HCT116 (cell line): ENCODE measurements at regions not wholly inside any gene's neighbourhood (a gene's known extent, or its start where the extent isn't known, plus 50 kb on each side); places are given as distances from the start of the nearest gene placed in this dataset.

Source experiments
- ATAC-seq: fragments of 200-7000 bp; cut with Tn5 transposase; 2 replicates; pipeline ENCODE4 v1.9.1; 2020; ENCODE audit warnings: mild to moderate bottlenecking, moderate library complexity
- BruUV-seq: library from RNA; stranded (reverse); fragments of 400-500 nt; replicated peaks from 2 replicates; lab custom pipeline; 2021; lab: Mats Ljungman, UMichigan
- CTCF ChIA-PET: fragments of 300-600 bp; sonication (Branson Sonifier 250); formaldehyde crosslinking; loops from one replicate; lab custom pipeline; 2021; ENCODE audit warnings: antibody characterized with exemption; lab: Charles Lee
- POLR2A ChIA-PET: fragments of 300-600, 350-600 bp; sonication (Branson Sonifier 250); formaldehyde crosslinking; loops from one replicate; lab custom pipeline; 2021; ENCODE audit warnings: antibody characterized with exemption; lab: Charles Lee
- RAD21 ChIA-PET, 2 experiments: fragments of 300-600 bp; sonication (Branson Sonifier 250); formaldehyde crosslinking; loops; one replicate each; lab custom pipeline; 2023; ENCODE audit warnings: low total read pairs in 2 of 2; ENCODE audit not compliant: uncharacterized antibody in 2 of 2, unreplicated experiment in 2 of 2, low non-redundant PET in 1 of 2; lab: Charles Lee
- DNase-seq: peaks from one replicate; pipeline ENCODE4 v3.0.0-alpha.2; 2010; ENCODE audit warnings: low read depth, low spot score
- H2AFZ ChIP-seq: fragments of 200-600 bp; shearing (Covaris generic), sonication (generic); 2 replicates; pipeline ENCODE4 v1.6.1; 2017; ENCODE audit warnings: low read depth, mixed run types, mixed read lengths, antibody characterized with exemption, low read length; ENCODE audit not compliant: poor library complexity, severe bottlenecking
- H3K27ac ChIP-seq: 2 replicates; pipeline ENCODE4 v1.5.1; 2012; ENCODE audit warnings: low read depth, low read length
- H3K27me3 ChIP-seq: fragments of 200-600 bp; sonication (generic); 2 replicates; pipeline ENCODE4 v1.6.1; 2016; ENCODE audit warnings: mixed run types, low read length, mixed read lengths; ENCODE audit not compliant: insufficient read depth
- H3K36me3 ChIP-seq, 2 experiments: fragments of 200-500 bp in 1 of 2; fragments of 200-600 bp in 1 of 2; sonication (Bioruptor generic) in 1 of 2; sonication (generic) in 1 of 2; 2 replicates each; pipeline versions ENCODE4 v1.5.1 to v1.6.1; 2014 to 2016; ENCODE audit warnings: low read length in 2 of 2, inconsistent platforms in 1 of 2, mixed read lengths in 1 of 2, mixed run types in 1 of 2; ENCODE audit not compliant: insufficient read depth in 2 of 2, control insufficient read depth in 1 of 2
- H3K4me1 ChIP-seq, 2 experiments: fragments of 200-600 bp in 1 of 2; sonication (generic) in 1 of 2; 2 replicates each; pipeline versions ENCODE4 v1.5.1 to v1.6.1; 2012 to 2017; ENCODE audit warnings: low read length in 2 of 2, inconsistent platforms in 1 of 2, mild to moderate bottlenecking in 1 of 2, mixed read lengths in 1 of 2, mixed run types in 1 of 2, moderate library complexity in 1 of 2; ENCODE audit not compliant: insufficient read depth in 2 of 2, control insufficient read depth in 1 of 2
- H3K4me2 ChIP-seq: fragments of 200-600 bp; sonication (generic); 2 replicates; pipeline ENCODE4 v1.6.1; 2017; ENCODE audit warnings: mixed run types, low read length, mixed read lengths
- H3K4me3 ChIP-seq, 2 experiments: fragments of 200-600 bp in 1 of 2; sonication (generic) in 1 of 2; replicated peaks in 1 of 2; 2 replicates each; pipeline ENCODE4 v1.5.1; 2011 to 2016; ENCODE audit warnings: low read length in 2 of 2, control low read depth in 1 of 2, low read depth in 1 of 2, mild to moderate bottlenecking in 1 of 2, mixed read lengths in 1 of 2, mixed run types in 1 of 2
- H3K79me2 ChIP-seq: fragments of 200-600 bp; sonication (generic); 2 replicates; pipeline ENCODE4 v1.6.1; 2017; ENCODE audit warnings: mild to moderate bottlenecking, mixed run types, low read length, moderate library complexity, mixed read lengths; ENCODE audit not compliant: insufficient read depth
- H3K9ac ChIP-seq: fragments of 200-600 bp; sonication (generic); 2 replicates; pipeline ENCODE4 v1.6.1; 2016; ENCODE audit warnings: low read length, mixed read lengths
- H3K9me2 ChIP-seq: fragments of 200-600 bp; sonication (generic), shearing (Covaris generic); 2 replicates; pipeline ENCODE4 v1.6.1; 2017; ENCODE audit warnings: mixed run types, mild to moderate bottlenecking, moderate library complexity; ENCODE audit not compliant: insufficient read depth
- H3K9me3 ChIP-seq, 2 experiments: fragments of 200-500 bp in 1 of 2; fragments of 200-600 bp in 1 of 2; sonication (Bioruptor generic) in 1 of 2; sonication (generic) in 1 of 2; 2 replicates each; pipeline ENCODE4 v1.6.1; 2014 to 2017; ENCODE audit warnings: low read length in 2 of 2, mixed read lengths in 2 of 2, inconsistent platforms in 1 of 2, low read depth in 1 of 2, mild to moderate bottlenecking in 1 of 2, mixed run types in 1 of 2, moderate library complexity in 1 of 2; ENCODE audit not compliant: control insufficient read depth in 1 of 2, insufficient read depth in 1 of 2
- H4K20me1 ChIP-seq: fragments of 200-600 bp; sonication (generic), shearing (Covaris generic); 2 replicates; pipeline ENCODE4 v1.6.1; 2017; ENCODE audit warnings: mixed run types, mild to moderate bottlenecking, moderate library complexity; ENCODE audit not compliant: insufficient read depth
- CBX3 ChIP-seq: IDR thresholded peaks from 2 replicates; pipeline ENCODE4 v1.6.1; 2012; ENCODE audit warnings: low read depth
- CEBPB ChIP-seq: IDR thresholded peaks from 2 replicates; pipeline ENCODE4 v1.6.1; 2012; ENCODE audit warnings: low read depth
- EGR1 ChIP-seq: IDR thresholded peaks from 2 replicates; pipeline ENCODE4 v1.6.1; 2012; ENCODE audit warnings: low read depth
- ELF1 ChIP-seq: IDR thresholded peaks from 2 replicates; pipeline ENCODE4 v1.6.1; 2012; ENCODE audit warnings: low read depth, borderline replicate concordance
- EZH2 ChIP-seq: fragments of 200-600 bp; sonication (generic); IDR thresholded peaks from 2 replicates; pipeline ENCODE4 v1.6.1; 2017; ENCODE audit warnings: antibody characterized with exemption, mixed run types
- EZH2phosphoT487 ChIP-seq: fragments of 200-600 bp; IDR thresholded peaks from 2 replicates; pipeline ENCODE4 v1.6.1; 2018; ENCODE audit warnings: antibody characterized with exemption, borderline replicate concordance
- FOSL1 ChIP-seq: IDR thresholded peaks from 2 replicates; pipeline ENCODE4 v1.6.1; 2012; ENCODE audit warnings: low read depth
- JUND ChIP-seq: IDR thresholded peaks from 2 replicates; pipeline ENCODE4 v1.6.1; 2012
- POLR2A ChIP-seq: IDR thresholded peaks from 2 replicates; pipeline ENCODE4 v1.7.0; 2011; ENCODE audit warnings: borderline replicate concordance; ENCODE audit not compliant: insufficient read depth, insufficient read length; ENCODE audit errors: extremely low read depth
- POLR2AphosphoS5 ChIP-seq: IDR thresholded peaks from 2 replicates; pipeline ENCODE4 v1.6.1; 2011; ENCODE audit warnings: mild to moderate bottlenecking, low read depth, low read length, moderate library complexity
- SIN3A ChIP-seq: IDR thresholded peaks from 2 replicates; pipeline ENCODE4 v1.6.1; 2012; ENCODE audit warnings: low read depth
- SP1 ChIP-seq: IDR thresholded peaks from 2 replicates; pipeline ENCODE4 v1.6.1; 2012; ENCODE audit warnings: low read depth
- SRF ChIP-seq: IDR thresholded peaks from 2 replicates; pipeline ENCODE4 v1.6.1; 2012; ENCODE audit warnings: low read depth
- TCF7L2 ChIP-seq: IDR thresholded peaks from 2 replicates; pipeline ENCODE4 v1.7.0; 2011; ENCODE audit warnings: borderline replicate concordance, inconsistent platforms; ENCODE audit not compliant: insufficient read depth, insufficient read length; ENCODE audit errors: extremely low read depth
- ZFX ChIP-seq: fragments of 450-650 bp; IDR thresholded peaks from 2 replicates; pipeline ENCODE4 v1.6.1; 2017
- intact Hi-C: fragments of 100-400 bp; cut with micrococcal nuclease; formaldehyde crosslinking; loops from 2 replicates; pipeline ENCODE4 v1.10.0; 2022
- TF ChIP-seq, protein P1 (sequence below): IDR thresholded peaks from 2 replicates; pipeline ENCODE4 v1.6.1; 2012
- TF ChIP-seq, protein P2 (sequence below): IDR thresholded peaks from 2 replicates; pipeline ENCODE4 v1.6.1; 2012
- TF ChIP-seq, protein P3 (sequence below): IDR thresholded peaks from 2 replicates; pipeline ENCODE4 v1.6.1; 2011; ENCODE audit warnings: mild to moderate bottlenecking, low read length, moderate library complexity; ENCODE audit not compliant: insufficient replicate concordance; ENCODE audit errors: extremely low read depth
- TF ChIP-seq, protein P4 (sequence below), 3 experiments: fragments of 200-600 bp in 1 of 3; sonication (generic) in 1 of 3; IDR thresholded peaks in 2 of 3; conservative IDR thresholded peaks in 1 of 3; 2 replicates each; pipeline ENCODE4 v1.5.1; 2012 to 2017; ENCODE audit warnings: low read depth in 2 of 3, low read length in 2 of 3, antibody characterized with exemption in 1 of 3, borderline replicate concordance in 1 of 3, control low read depth in 1 of 3, mild to moderate bottlenecking in 1 of 3, mixed read lengths in 1 of 3, mixed run types in 1 of 3, moderate library complexity in 1 of 3; ENCODE audit not compliant: insufficient read depth in 1 of 3
- TF ChIP-seq, protein P5 (sequence below): IDR thresholded peaks from 2 replicates; pipeline ENCODE4 v1.6.1; 2012; ENCODE audit warnings: low read depth

DNA sequence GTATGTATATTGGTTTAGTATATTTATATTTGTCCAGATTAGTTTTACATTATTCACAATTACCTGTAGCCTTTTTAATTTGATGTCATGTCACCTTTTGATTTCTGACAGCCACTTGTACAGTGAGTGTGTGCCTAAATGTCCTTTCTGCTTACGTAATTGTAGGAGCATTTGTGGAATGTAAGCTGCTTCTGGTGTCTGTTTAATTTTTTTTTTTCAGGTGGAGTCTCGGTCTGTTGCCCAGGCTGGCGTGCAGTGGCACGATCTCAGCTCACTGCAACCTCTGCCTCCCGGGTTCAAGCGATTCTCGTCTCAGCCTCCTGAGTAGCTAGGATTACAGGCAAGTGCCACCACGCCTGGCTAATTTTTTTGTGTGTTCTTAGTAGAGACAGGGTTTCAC lies 91.2 kb upstream of the XAGE2 start:
- no peak overlapping the region for H3K27ac ChIP-seq
- RAD21 ChIA-PET: no interaction called here
- CTCF ChIA-PET: no interaction called here
- no peak overlapping the region for H2AFZ ChIP-seq
- no peak overlapping the region for H3K4me2 ChIP-seq
- intact Hi-C loops: no loop called here
- no peak for DNase-seq
- TF ChIP-seq FOSL1: no peak
- no peak for TF ChIP-seq EZH2
- no peak for TF ChIP-seq SIN3A
- TF ChIP-seq, protein P1, sequence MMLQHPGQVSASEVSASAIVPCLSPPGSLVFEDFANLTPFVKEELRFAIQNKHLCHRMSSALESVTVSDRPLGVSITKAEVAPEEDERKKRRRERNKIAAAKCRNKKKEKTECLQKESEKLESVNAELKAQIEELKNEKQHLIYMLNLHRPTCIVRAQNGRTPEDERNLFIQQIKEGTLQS: no peak
- no peak for TF ChIP-seq SRF
- TF ChIP-seq JUND: no peak
- TF ChIP-seq, protein P2, sequence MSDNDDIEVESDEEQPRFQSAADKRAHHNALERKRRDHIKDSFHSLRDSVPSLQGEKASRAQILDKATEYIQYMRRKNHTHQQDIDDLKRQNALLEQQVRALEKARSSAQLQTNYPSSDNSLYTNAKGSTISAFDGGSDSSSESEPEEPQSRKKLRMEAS: no peak
- TF ChIP-seq, protein P3, sequence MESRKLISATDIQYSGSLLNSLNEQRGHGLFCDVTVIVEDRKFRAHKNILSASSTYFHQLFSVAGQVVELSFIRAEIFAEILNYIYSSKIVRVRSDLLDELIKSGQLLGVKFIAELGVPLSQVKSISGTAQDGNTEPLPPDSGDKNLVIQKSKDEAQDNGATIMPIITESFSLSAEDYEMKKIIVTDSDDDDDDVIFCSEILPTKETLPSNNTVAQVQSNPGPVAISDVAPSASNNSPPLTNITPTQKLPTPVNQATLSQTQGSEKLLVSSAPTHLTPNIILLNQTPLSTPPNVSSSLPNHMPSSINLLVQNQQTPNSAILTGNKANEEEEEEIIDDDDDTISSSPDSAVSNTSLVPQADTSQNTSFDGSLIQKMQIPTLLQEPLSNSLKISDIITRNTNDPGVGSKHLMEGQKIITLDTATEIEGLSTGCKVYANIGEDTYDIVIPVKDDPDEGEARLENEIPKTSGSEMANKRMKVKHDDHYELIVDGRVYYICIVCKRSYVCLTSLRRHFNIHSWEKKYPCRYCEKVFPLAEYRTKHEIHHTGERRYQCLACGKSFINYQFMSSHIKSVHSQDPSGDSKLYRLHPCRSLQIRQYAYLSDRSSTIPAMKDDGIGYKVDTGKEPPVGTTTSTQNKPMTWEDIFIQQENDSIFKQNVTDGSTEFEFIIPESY: no peak
- TF ChIP-seq CBX3: no peak
- TF ChIP-seq ZFX: no peak
- no peak for TF ChIP-seq POLR2A
- no peak for TF ChIP-seq TCF7L2
- TF ChIP-seq, protein P4, sequence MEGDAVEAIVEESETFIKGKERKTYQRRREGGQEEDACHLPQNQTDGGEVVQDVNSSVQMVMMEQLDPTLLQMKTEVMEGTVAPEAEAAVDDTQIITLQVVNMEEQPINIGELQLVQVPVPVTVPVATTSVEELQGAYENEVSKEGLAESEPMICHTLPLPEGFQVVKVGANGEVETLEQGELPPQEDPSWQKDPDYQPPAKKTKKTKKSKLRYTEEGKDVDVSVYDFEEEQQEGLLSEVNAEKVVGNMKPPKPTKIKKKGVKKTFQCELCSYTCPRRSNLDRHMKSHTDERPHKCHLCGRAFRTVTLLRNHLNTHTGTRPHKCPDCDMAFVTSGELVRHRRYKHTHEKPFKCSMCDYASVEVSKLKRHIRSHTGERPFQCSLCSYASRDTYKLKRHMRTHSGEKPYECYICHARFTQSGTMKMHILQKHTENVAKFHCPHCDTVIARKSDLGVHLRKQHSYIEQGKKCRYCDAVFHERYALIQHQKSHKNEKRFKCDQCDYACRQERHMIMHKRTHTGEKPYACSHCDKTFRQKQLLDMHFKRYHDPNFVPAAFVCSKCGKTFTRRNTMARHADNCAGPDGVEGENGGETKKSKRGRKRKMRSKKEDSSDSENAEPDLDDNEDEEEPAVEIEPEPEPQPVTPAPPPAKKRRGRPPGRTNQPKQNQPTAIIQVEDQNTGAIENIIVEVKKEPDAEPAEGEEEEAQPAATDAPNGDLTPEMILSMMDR (IDR thresholded peaks at IDR 0.05 in 2 of 3, conservative IDR thresholded peaks at IDR 0.05 in 1 of 3; ENCODE audit: borderline replicate concordance in 1 of 3, insufficient read depth in 1 of 3, low read depth in 2 of 3, low read length in 2 of 3): no peak
- no peak for TF ChIP-seq EZH2phosphoT487
- no peak for TF ChIP-seq ELF1
- no peak for TF ChIP-seq POLR2AphosphoS5
- TF ChIP-seq SP1: no peak
- no peak for TF ChIP-seq CEBPB
- no peak for TF ChIP-seq EGR1
- TF ChIP-seq, protein P5, sequence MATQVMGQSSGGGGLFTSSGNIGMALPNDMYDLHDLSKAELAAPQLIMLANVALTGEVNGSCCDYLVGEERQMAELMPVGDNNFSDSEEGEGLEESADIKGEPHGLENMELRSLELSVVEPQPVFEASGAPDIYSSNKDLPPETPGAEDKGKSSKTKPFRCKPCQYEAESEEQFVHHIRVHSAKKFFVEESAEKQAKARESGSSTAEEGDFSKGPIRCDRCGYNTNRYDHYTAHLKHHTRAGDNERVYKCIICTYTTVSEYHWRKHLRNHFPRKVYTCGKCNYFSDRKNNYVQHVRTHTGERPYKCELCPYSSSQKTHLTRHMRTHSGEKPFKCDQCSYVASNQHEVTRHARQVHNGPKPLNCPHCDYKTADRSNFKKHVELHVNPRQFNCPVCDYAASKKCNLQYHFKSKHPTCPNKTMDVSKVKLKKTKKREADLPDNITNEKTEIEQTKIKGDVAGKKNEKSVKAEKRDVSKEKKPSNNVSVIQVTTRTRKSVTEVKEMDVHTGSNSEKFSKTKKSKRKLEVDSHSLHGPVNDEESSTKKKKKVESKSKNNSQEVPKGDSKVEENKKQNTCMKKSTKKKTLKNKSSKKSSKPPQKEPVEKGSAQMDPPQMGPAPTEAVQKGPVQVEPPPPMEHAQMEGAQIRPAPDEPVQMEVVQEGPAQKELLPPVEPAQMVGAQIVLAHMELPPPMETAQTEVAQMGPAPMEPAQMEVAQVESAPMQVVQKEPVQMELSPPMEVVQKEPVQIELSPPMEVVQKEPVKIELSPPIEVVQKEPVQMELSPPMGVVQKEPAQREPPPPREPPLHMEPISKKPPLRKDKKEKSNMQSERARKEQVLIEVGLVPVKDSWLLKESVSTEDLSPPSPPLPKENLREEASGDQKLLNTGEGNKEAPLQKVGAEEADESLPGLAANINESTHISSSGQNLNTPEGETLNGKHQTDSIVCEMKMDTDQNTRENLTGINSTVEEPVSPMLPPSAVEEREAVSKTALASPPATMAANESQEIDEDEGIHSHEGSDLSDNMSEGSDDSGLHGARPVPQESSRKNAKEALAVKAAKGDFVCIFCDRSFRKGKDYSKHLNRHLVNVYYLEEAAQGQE: no peak
- no peak for ATAC-seq
- no peak overlapping the region for H3K4me3 ChIP-seq
- H3K27me3 ChIP-seq: peaks cover 3% of the 10 kb centered on the region; the same call in 1 of the 2 replicates
- H3K4me1 ChIP-seq: no peaks in the 10 kb centered on the region
- POLR2A ChIA-PET: no interaction called here
- H3K36me3 ChIP-seq: no peaks in the 10 kb centered on the region
- no peaks in the 10 kb centered on the region for H4K20me1 ChIP-seq
- H3K79me2 ChIP-seq: no peaks in the 10 kb centered on the region
- no peak overlapping the region for H3K9ac ChIP-seq
- no TSS peak for BruUV-seq
- H3K9me2 ChIP-seq: no peaks in the 10 kb centered on the region
- H3K9me3 ChIP-seq: no peaks in the 10 kb centered on the region
